AG04449 (cell line): ENCODE measurements at regions not wholly inside any gene's neighbourhood (a gene's known extent, or its start where the extent isn't known, plus 50 kb on each side); places are given as distances from the start of the nearest gene placed in this dataset.
"Not testable (repeated sequence)": the region's sequence is repeated elsewhere in the genome, so short reads cannot be mapped to it uniquely, and the experiment has no call there.

ENCODE experiments used
- CTCF ChIA-PET: fragments of 350-600 bp; formaldehyde crosslinking; extraction: SDS; loops from one replicate; lab custom pipeline; 2021; ENCODE audit warnings: antibody characterized with exemption; lab: Yijun Ruan, JAX
- POLR2A ChIA-PET: fragments of 400-600, 350-600 bp; formaldehyde crosslinking; extraction: SDS; loops from one replicate; lab custom pipeline; 2020; ENCODE audit warnings: antibody characterized with exemption, inconsistent platforms; lab: Yijun Ruan, JAX
- DNase-seq: peaks from one replicate; pipeline ENCODE4 v3.0.0-alpha.2; 2010; ENCODE audit warnings: low read depth, low spot score
- H3K4me3 ChIP-seq: 2 replicates; pipeline ENCODE4 v1.5.1; 2011; ENCODE audit warnings: low read depth, mild to moderate bottlenecking, control low read depth, low read length
- CTCF ChIP-seq: IDR thresholded peaks from one replicate; pipeline ENCODE4 v1.5.1; 2011; ENCODE audit warnings: mild to moderate bottlenecking, moderate library complexity, low read length, control low read depth, inconsistent platforms; ENCODE audit not compliant: insufficient read depth; ENCODE audit errors: missing control alignments

- DNase-seq: no peak
- ChIA-PET CTCF (interaction anchor here (0.7 to 1.0 kb wide), 2 partner anchors 181 to 707 kb away, joined by 3 read pairs; no protein-coding TSS in a partner anchor), POLR2A (interaction anchor here (0.6 kb wide), 1 partner anchor 1031 kb away, joined by 3 read pairs; the partner anchor contains the start of gene CDC37L1)
- no peak for TF ChIP-seq CTCF
- no peak overlapping the region for H3K4me3 ChIP-seq
Observed at GRCh38 chr9:3648266-3648665, 122.5 kb upstream of the RFX3 start.

GRCh38 chr9:3647652-3648051, 121.9 kb upstream of the RFX3 start:
- ChIA-PET POLR2A (interaction anchor here (0.6 kb wide), 1 partner anchor 1032 kb away, joined by 3 read pairs; the partner anchor contains the start of gene CDC37L1), CTCF (interaction anchor here (0.7 to 1.0 kb wide), 2 partner anchors 180 to 708 kb away, joined by 3 read pairs; no protein-coding TSS in a partner anchor)
- no peak for TF ChIP-seq CTCF
- DNase-seq: no peak
- H3K4me3 ChIP-seq: no peak overlapping the region

GRCh38 chr9:3646226-3646625, 120.4 kb upstream of the RFX3 start:
- CTCF ChIA-PET: no interaction called here
- POLR2A ChIA-PET: no interaction called here
- DNase-seq: no peak
- TF ChIP-seq CTCF: no peak
- no peak overlapping the region for H3K4me3 ChIP-seq

- CTCF ChIA-PET, POLR2A ChIA-PET, H3K4me3 ChIP-seq, DNase-seq: not testable (repeated sequence)
Observed at GRCh38 chr9:3642075-3642474, 116.3 kb upstream of the RFX3 start.

GRCh38 chr9:3629495-3629894, 103.7 kb upstream of the RFX3 start:
- no peak for DNase-seq
- POLR2A ChIA-PET: no interaction called here
- H3K4me3 ChIP-seq: no peak overlapping the region
- TF ChIP-seq CTCF: no peak
- CTCF ChIA-PET: no interaction called here

- DNase-seq: no peak
Observed at GRCh38 chr9:3628239-3628638, 102.4 kb upstream of the RFX3 start.

More at GRCh38 chr9:3628239-3628638, 102.4 kb upstream of the RFX3 start:
- CTCF ChIA-PET: no interaction called here
- no peak for TF ChIP-seq CTCF
- POLR2A ChIA-PET: no interaction called here
- H3K4me3 ChIP-seq: no peak overlapping the region
